ENCODE measurements at regions not wholly inside any gene's neighbourhood (a gene's known extent, or its start where the extent isn't known, plus 50 kb on each side); places are given as distances from the start of the nearest gene placed in this dataset.
"Not testable (repeated sequence)": the region's sequence is repeated elsewhere in the genome, so short reads cannot be mapped to it uniquely, and the experiment has no call there.

DNA sequence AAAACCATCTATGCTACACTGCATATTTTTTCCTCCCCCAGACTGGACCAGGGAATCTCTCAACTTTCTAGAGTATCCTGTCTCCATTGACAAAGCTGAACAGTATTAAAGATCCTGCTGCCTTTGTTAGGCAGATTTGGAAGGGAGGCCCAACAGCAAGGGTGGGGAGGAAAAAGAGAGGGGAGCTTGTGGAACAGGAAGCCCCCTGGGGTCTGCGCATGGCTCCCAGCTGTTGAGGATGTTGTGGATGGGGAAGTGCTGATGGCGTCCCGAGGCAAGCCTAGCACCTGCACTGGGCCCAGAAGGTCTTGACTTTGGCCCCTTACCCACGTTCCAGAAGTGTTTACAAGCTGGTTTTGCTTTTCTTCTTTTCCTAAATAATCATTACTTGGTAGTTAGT is 146.6 kb downstream of the TBC1D2B start:
- TF ChIP-seq POLR2A, EP300, POLR2AphosphoS5 (IDR thresholded peaks at IDR 0.05): not testable (repeated sequence)
- TF ChIP-seq, protein P1, sequence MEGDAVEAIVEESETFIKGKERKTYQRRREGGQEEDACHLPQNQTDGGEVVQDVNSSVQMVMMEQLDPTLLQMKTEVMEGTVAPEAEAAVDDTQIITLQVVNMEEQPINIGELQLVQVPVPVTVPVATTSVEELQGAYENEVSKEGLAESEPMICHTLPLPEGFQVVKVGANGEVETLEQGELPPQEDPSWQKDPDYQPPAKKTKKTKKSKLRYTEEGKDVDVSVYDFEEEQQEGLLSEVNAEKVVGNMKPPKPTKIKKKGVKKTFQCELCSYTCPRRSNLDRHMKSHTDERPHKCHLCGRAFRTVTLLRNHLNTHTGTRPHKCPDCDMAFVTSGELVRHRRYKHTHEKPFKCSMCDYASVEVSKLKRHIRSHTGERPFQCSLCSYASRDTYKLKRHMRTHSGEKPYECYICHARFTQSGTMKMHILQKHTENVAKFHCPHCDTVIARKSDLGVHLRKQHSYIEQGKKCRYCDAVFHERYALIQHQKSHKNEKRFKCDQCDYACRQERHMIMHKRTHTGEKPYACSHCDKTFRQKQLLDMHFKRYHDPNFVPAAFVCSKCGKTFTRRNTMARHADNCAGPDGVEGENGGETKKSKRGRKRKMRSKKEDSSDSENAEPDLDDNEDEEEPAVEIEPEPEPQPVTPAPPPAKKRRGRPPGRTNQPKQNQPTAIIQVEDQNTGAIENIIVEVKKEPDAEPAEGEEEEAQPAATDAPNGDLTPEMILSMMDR (IDR thresholded peaks at IDR 0.05), result not testable (repeated sequence)
